B cell (primary cell): ENCODE measurements at regions not wholly inside any gene's neighbourhood (a gene's known extent, or its start where the extent isn't known, plus 50 kb on each side); places are given as distances from the start of the nearest gene placed in this dataset.

Experiments used
- ATAC-seq: fragments of 200-7000 bp; cut with Tn5 transposase; one replicate; pipeline ENCODE4 v1.10.0; 2021; ENCODE audit warnings: low read depth, mild to moderate bottlenecking, moderate number of reproducible peaks, moderate library complexity
- CTCF ChIA-PET: fragments of 350-600 bp; sonication (Branson Sonifier 250); formaldehyde crosslinking; loops from one replicate; lab custom pipeline; 2021; ENCODE audit warnings: antibody characterized with exemption, inconsistent platforms; lab: Charles Lee
- POLR2A ChIA-PET: fragments of 350-600 bp; sonication (Branson Sonifier 250); formaldehyde crosslinking; loops from one replicate; lab custom pipeline; 2021; ENCODE audit warnings: antibody characterized with exemption; lab: Charles Lee
- DNase-seq: peaks from one replicate; pipeline ENCODE4 v3.0.0; 2013
- H2AFZ ChIP-seq: 2 replicates; pipeline ENCODE4 v1.6.1; 2012; ENCODE audit warnings: mild to moderate bottlenecking, low read depth, low read length; ENCODE audit not compliant: insufficient read depth, poor library complexity, severe bottlenecking
- H3K27ac ChIP-seq, 2 donors: 1 replicate in 1 of 2; 2 replicates in 1 of 2; pipeline ENCODE4 v1.5.1; 2012 to 2013; ENCODE audit warnings: low read length in 2 of 2, mild to moderate bottlenecking in 2 of 2, moderate library complexity in 1 of 2
- H3K27me3 ChIP-seq, 4 experiments: fragments of 200-600 bp in 1 of 4; sonication (generic) in 1 of 4; replicated peaks in 1 of 4; 1 replicate in 2 of 4; 2 replicates in 2 of 4; pipeline versions ENCODE4 v1.6.1 to v1.7.0; 2013 to 2016; ENCODE audit warnings: low read length in 3 of 4, mild to moderate bottlenecking in 2 of 4, mixed read lengths in 1 of 4, moderate library complexity in 1 of 4; ENCODE audit not compliant: insufficient read depth in 4 of 4, control insufficient read depth in 3 of 4; ENCODE audit errors: control extremely low read depth in 1 of 4
- H3K36me3 ChIP-seq, 2 experiments: replicated peaks in 1 of 2; 1 replicate in 1 of 2; 2 replicates in 1 of 2; pipeline versions ENCODE4 v1.6.1 to v1.7.1; 2013; ENCODE audit warnings: low read length in 1 of 2; ENCODE audit not compliant: insufficient read depth in 2 of 2, control insufficient read depth in 1 of 2; ENCODE audit errors: control extremely low read depth in 1 of 2, extremely low read depth in 1 of 2
- H3K4me1 ChIP-seq, 2 donors: fragments of 200-600 bp in 1 of 2; sonication (generic) in 1 of 2; 1 replicate in 1 of 2; 2 replicates in 1 of 2; pipeline versions ENCODE4 v1.5.1 to v1.6.1; 2013 to 2017; ENCODE audit warnings: low read length in 2 of 2; ENCODE audit not compliant: control insufficient read depth in 2 of 2, insufficient read depth in 2 of 2
- H3K4me2 ChIP-seq: replicated peaks from 2 replicates; pipeline ENCODE3; 2012; ENCODE audit warnings: mild to moderate bottlenecking, low read depth, low read length; ENCODE audit not compliant: poor library complexity, severe bottlenecking
- H3K4me3 ChIP-seq, 5 experiments: fragments of 200-600 bp in 1 of 5; sonication (generic) in 1 of 5; 1 replicate in 3 of 5; 2 replicates in 2 of 5; pipeline versions ENCODE4 v1.5.1 to v1.7.0; 2011 to 2016; ENCODE audit warnings: low read length in 4 of 5, mild to moderate bottlenecking in 4 of 5, low read depth in 2 of 5, control low read depth in 1 of 5, moderate library complexity in 1 of 5; ENCODE audit not compliant: insufficient read depth in 1 of 5; ENCODE audit errors: control extremely low read depth in 1 of 5, extremely low read depth in 1 of 5
- H3K79me2 ChIP-seq: fragments of 200-600 bp; sonication (generic); one replicate; pipeline ENCODE4 v1.6.0; 2016; ENCODE audit warnings: low read length; ENCODE audit not compliant: control insufficient read depth, insufficient read depth
- H3K9ac ChIP-seq: fragments of 200-600 bp; sonication (generic); 2 replicates; pipeline ENCODE4 v1.6.1; 2017; ENCODE audit warnings: mild to moderate bottlenecking, low read length, moderate library complexity
- H3K9me3 ChIP-seq, 3 donors: one replicate each; pipeline versions ENCODE4 v1.6.1 to v1.7.1; 2013; ENCODE audit warnings: low read length in 2 of 3; ENCODE audit not compliant: control insufficient read depth in 2 of 3, insufficient read depth in 1 of 3; ENCODE audit errors: control extremely low read depth in 1 of 3
- H4K20me1 ChIP-seq: 2 replicates; pipeline ENCODE4 v1.6.0; 2012; ENCODE audit warnings: mild to moderate bottlenecking, low read length; ENCODE audit not compliant: insufficient read depth, control insufficient read depth, poor library complexity, severe bottlenecking
- H3K27ac Mint-ChIP-seq: one replicate; pipeline ENCODE4 v1.8.0; 2021; ENCODE audit warnings: mixed read lengths
- H3K27me3 Mint-ChIP-seq: one replicate; pipeline ENCODE4 v1.8.0; 2021; ENCODE audit warnings: mixed read lengths
- H3K4me1 Mint-ChIP-seq: one replicate; pipeline ENCODE4 v1.8.0; 2021; ENCODE audit warnings: mixed read lengths
- H3K4me3 Mint-ChIP-seq: one replicate; pipeline ENCODE4 v1.8.0; 2021; ENCODE audit warnings: mixed read lengths
- H3K9me3 Mint-ChIP-seq: one replicate; pipeline ENCODE4 v1.8.0; 2022; ENCODE audit warnings: mixed read lengths; ENCODE audit not compliant: insufficient read depth
- CTCF ChIP-seq: fragments of 200-600 bp; IDR thresholded peaks from one replicate; pipeline ENCODE4 v1.8.0; 2022; ENCODE audit warnings: antibody characterized with exemption, mild to moderate bottlenecking
- EZH2 ChIP-seq: IDR thresholded peaks from 2 replicates; pipeline ENCODE4 v1.6.1; 2012; ENCODE audit warnings: borderline replicate concordance, low read depth, mild to moderate bottlenecking, moderate library complexity, low read length; ENCODE audit not compliant: insufficient read depth, poor library complexity, severe bottlenecking
- WGBS: methylation state at CpG from one replicate; pipeline ENCODE4 v1.1.5; 2013; ENCODE audit warnings: missing lambda C conversion rate; ENCODE audit not compliant: insufficient coverage; 5-methylcytosine and 5-hydroxymethylcytosine counted together
- intact Hi-C: fragments of 100-400 bp; cut with micrococcal nuclease; formaldehyde crosslinking; loops from one replicate; pipeline ENCODE4 v1.10.0; 2022

GRCh38 chr3:124101643-124102042, 109.7 kb upstream of the ROPN1 start:
- H3K27me3 ChIP-seq: peaks cover 0 to 17% (median 3%) of the 10 kb centered on the region in 4 experiments
- H3K4me3 Mint-ChIP-seq: no peak overlapping the region
- no peak overlapping the region for H3K27ac ChIP-seq
- no peaks in the 10 kb centered on the region for H4K20me1 ChIP-seq
- no peak overlapping the region for H3K4me3 ChIP-seq
- ATAC-seq: no peak
- H3K27me3 Mint-ChIP-seq: peaks cover 36% of the 10 kb centered on the region
- TF ChIP-seq EZH2 (no peak), CTCF (no peak)
- POLR2A ChIA-PET: no interaction called here
- no peak for DNase-seq
- H3K9me3 Mint-ChIP-seq: no peaks in the 10 kb centered on the region
- no peak overlapping the region for H3K4me2 ChIP-seq
- H3K27ac Mint-ChIP-seq: no peak overlapping the region
- no peaks in the 10 kb centered on the region for H3K79me2 ChIP-seq
- H2AFZ ChIP-seq: no peak overlapping the region
- H3K9ac ChIP-seq: no peak overlapping the region
- H3K4me1 ChIP-seq: no peaks in the 10 kb centered on the region
- WGBS: 100% methylated on average over 1 of the region's 2 CpGs
- no peaks in the 10 kb centered on the region for H3K4me1 Mint-ChIP-seq
- CTCF ChIA-PET: no interaction called here
- H3K9me3 ChIP-seq: no peaks in the 10 kb centered on the region
- intact Hi-C loops: no loop called here
- no peaks in the 10 kb centered on the region for H3K36me3 ChIP-seq

GRCh38 chr3:124107104-124107890, 115.4 kb upstream of the ROPN1 start:
- Histone ChIP-seq H3K27me3 (peaks cover 0 to 17% (median 1%) of the 10 kb centered on the region in 4 experiments), H3K9ac (no peak overlapping the region), H3K27ac (no peak overlapping the region), H3K9me3 (no peaks in the 10 kb centered on the region), H2AFZ (no peak overlapping the region), H4K20me1 (no peaks in the 10 kb centered on the region), H3K4me3 (no peak overlapping the region), H3K4me1 (no peaks in the 10 kb centered on the region), H3K4me2 (no peak overlapping the region), H3K36me3 (no peaks in the 10 kb centered on the region), H3K79me2 (no peaks in the 10 kb centered on the region)
- intact Hi-C loops: no loop called here
- WGBS: 57% methylated on average over 1 of the region's 4 CpGs
- ChIA-PET POLR2A (no interaction called here), CTCF (interaction anchor here (1.8 kb wide), 1 partner anchor 28 kb away, joined by 5 read pairs; no protein-coding TSS in a partner anchor)
- ATAC-seq (no peak), DNase-seq (no peak)
- Mint-ChIP-seq H3K9me3 (no peaks in the 10 kb centered on the region), H3K4me3 (no peak overlapping the region), H3K27me3 (peaks cover 7% of the 10 kb centered on the region), H3K27ac (no peak overlapping the region), H3K4me1 (no peaks in the 10 kb centered on the region)
- TF ChIP-seq CTCF (no peak), EZH2 (no peak)
